ENCODE measurements at regions not wholly inside any gene's neighbourhood (a gene's known extent, or its start where the extent isn't known, plus 50 kb on each side); places are given as distances from the start of the nearest gene placed in this dataset.

- no peak for DNase-seq
- H3K27me3 Mint-ChIP-seq (ENCODE audit: low read depth in 3 of 3): peaks cover 0 to 2% (median 0%) of the 10 kb centered on the region in 3 donors
- no peaks in the 10 kb centered on the region for H3K36me3 Mint-ChIP-seq
- H3K27ac Mint-ChIP-seq: no peak overlapping the region
- H3K4me1 Mint-ChIP-seq: no peaks in the 10 kb centered on the region
- H3K9me3 Mint-ChIP-seq: peaks cover 6 to 18% (median 9%) of the 10 kb centered on the region in 6 donors
- H3K4me3 Mint-ChIP-seq: no peak overlapping the region
Measured at GRCh38 chr12:115511986-115512711, 765.3 kb downstream of the MED13L start.

GRCh38 chr12:115511305-115511704, 766.2 kb downstream of the MED13L start:
- H3K4me3 Mint-ChIP-seq: no peak overlapping the region
- peaks cover 6 to 18% (median 9%) of the 10 kb centered on the region in 6 donors for H3K9me3 Mint-ChIP-seq
- no peaks in the 10 kb centered on the region for H3K4me1 Mint-ChIP-seq
- H3K36me3 Mint-ChIP-seq: no peaks in the 10 kb centered on the region
- H3K27ac Mint-ChIP-seq: no peak overlapping the region
- peaks cover 0 to 2% (median 0%) of the 10 kb centered on the region in 3 donors for H3K27me3 Mint-ChIP-seq (ENCODE audit: low read depth in 3 of 3)
- DNase-seq: no peak

- Mint-ChIP-seq H3K27me3 (ENCODE audit: low read depth in 3 of 3) (no peaks in the 10 kb centered on the region), H3K4me3 (no peak overlapping the region), H3K27ac (no peak overlapping the region), H3K4me1 (peaks cover 5 to 12% of the 10 kb centered on the region in 2 donors), H3K36me3 (no peaks in the 10 kb centered on the region), H3K9me3 (peaks cover 0 to 15% (median 9%) of the 10 kb centered on the region in 6 donors)
- DNase-seq: no peak
Measured at GRCh38 chr12:115508990-115509389, 768.5 kb downstream of the MED13L start.

GRCh38 chr12:115507951-115508722, 769.4 kb downstream of the MED13L start:
- no peak overlapping the region for H3K27ac Mint-ChIP-seq
- H3K4me3 Mint-ChIP-seq: no peak overlapping the region
- no peaks in the 10 kb centered on the region for H3K27me3 Mint-ChIP-seq (ENCODE audit: low read depth in 3 of 3)
- DNase-seq: no peak
- H3K4me1 Mint-ChIP-seq: peaks cover 6 to 14% of the 10 kb centered on the region in 2 donors
- H3K9me3 Mint-ChIP-seq: peaks cover 0 to 10% (median 8%) of the 10 kb centered on the region in 6 donors
- H3K36me3 Mint-ChIP-seq: no peaks in the 10 kb centered on the region

- H3K4me1 Mint-ChIP-seq: peaks cover 6 to 14% of the 10 kb centered on the region in 2 donors
- H3K9me3 Mint-ChIP-seq: peaks cover 0 to 10% (median 3%) of the 10 kb centered on the region in 6 donors
- no peak overlapping the region for H3K4me3 Mint-ChIP-seq
- no peaks in the 10 kb centered on the region for H3K27me3 Mint-ChIP-seq (ENCODE audit: low read depth in 3 of 3)
- no peak for DNase-seq
- H3K27ac Mint-ChIP-seq: no peak overlapping the region
- no peaks in the 10 kb centered on the region for H3K36me3 Mint-ChIP-seq
Measured at GRCh38 chr12:115507560-115507889, 770.0 kb downstream of the MED13L start.

- Mint-ChIP-seq H3K36me3 (no peaks in the 10 kb centered on the region), H3K4me3 (no peak overlapping the region), H3K27ac (no peak overlapping the region), H3K4me1 (peaks cover 6 to 14% of the 10 kb centered on the region in 2 donors), H3K27me3 (ENCODE audit: low read depth in 3 of 3) (no peaks in the 10 kb centered on the region), H3K9me3 (peaks cover 0 to 8% (median 3%) of the 10 kb centered on the region in 6 donors)
- DNase-seq: no peak
Measured at GRCh38 chr12:115506822-115507559, 770.5 kb downstream of the MED13L start.

- no peak for DNase-seq
- peaks cover 0 to 6% (median 0%) of the 10 kb centered on the region in 6 donors for H3K9me3 Mint-ChIP-seq
- H3K36me3 Mint-ChIP-seq: no peaks in the 10 kb centered on the region
- H3K4me1 Mint-ChIP-seq: peaks cover 6 to 14% of the 10 kb centered on the region in 2 donors
- H3K27me3 Mint-ChIP-seq (ENCODE audit: low read depth in 3 of 3): no peaks in the 10 kb centered on the region
- H3K27ac Mint-ChIP-seq: peak overlapping the region in 2 of 6 donors; percentile 22 to 73
- H3K4me3 Mint-ChIP-seq: peak overlapping the region in 3 of 5 donors; percentile 4 to 18 (median 18)
Measured at GRCh38 chr12:115504306-115505290, 772.9 kb downstream of the MED13L start.

- H3K27me3 Mint-ChIP-seq (ENCODE audit: low read depth in 3 of 3): no peaks in the 10 kb centered on the region
- H3K4me1 Mint-ChIP-seq: peaks cover 6 to 14% of the 10 kb centered on the region in 2 donors
- no peaks in the 10 kb centered on the region for H3K36me3 Mint-ChIP-seq
- H3K9me3 Mint-ChIP-seq: peaks cover 0 to 6% (median 0%) of the 10 kb centered on the region in 6 donors
- no peak overlapping the region for H3K27ac Mint-ChIP-seq
- DNase-seq: no peak
- H3K4me3 Mint-ChIP-seq: no peak overlapping the region
Measured at GRCh38 chr12:115500872-115501271, 776.6 kb downstream of the MED13L start.

GRCh38 chr12:115495300-115495699, 782.2 kb downstream of the MED13L start:
- H3K4me3 Mint-ChIP-seq: no peak overlapping the region
- H3K27me3 Mint-ChIP-seq (ENCODE audit: low read depth in 3 of 3): no peaks in the 10 kb centered on the region
- no peaks in the 10 kb centered on the region for H3K9me3 Mint-ChIP-seq
- H3K4me1 Mint-ChIP-seq: no peaks in the 10 kb centered on the region
- no peak for DNase-seq
- no peak overlapping the region for H3K27ac Mint-ChIP-seq
- H3K36me3 Mint-ChIP-seq: no peaks in the 10 kb centered on the region

- Mint-ChIP-seq H3K27ac (no peak overlapping the region), H3K27me3 (ENCODE audit: low read depth in 3 of 3) (no peaks in the 10 kb centered on the region)
Measured at GRCh38 chr12:115492553-115492952, 784.9 kb downstream of the MED13L start.

GRCh38 chr12:115491511-115492250, 785.8 kb downstream of the MED13L start:
- Mint-ChIP-seq H3K36me3 (no peaks in the 10 kb centered on the region), H3K4me1 (no peaks in the 10 kb centered on the region), H3K27me3 (ENCODE audit: low read depth in 3 of 3) (no peaks in the 10 kb centered on the region), H3K9me3 (peaks cover 0 to 7% (median 0%) of the 10 kb centered on the region in 6 donors), H3K4me3 (no peak overlapping the region), H3K27ac (no peak overlapping the region)
- DNase-seq: no peak

More at GRCh38 chr12:115492553-115492952, 784.9 kb downstream of the MED13L start:
- Mint-ChIP-seq H3K4me1 (no peaks in the 10 kb centered on the region), H3K4me3 (no peak overlapping the region), H3K9me3 (peaks cover 0 to 4% (median 0%) of the 10 kb centered on the region in 6 donors), H3K36me3 (no peaks in the 10 kb centered on the region)
- no peak for DNase-seq

GRCh38 chr12:115489253-115489652, 788.2 kb downstream of the MED13L start:
- H3K9me3 Mint-ChIP-seq: peaks cover 0 to 16% (median 1%) of the 10 kb centered on the region in 6 donors
- H3K4me3 Mint-ChIP-seq: no peak overlapping the region
- no peaks in the 10 kb centered on the region for H3K27me3 Mint-ChIP-seq (ENCODE audit: low read depth in 3 of 3)
- no peak for DNase-seq
- H3K36me3 Mint-ChIP-seq: no peaks in the 10 kb centered on the region
- no peaks in the 10 kb centered on the region for H3K4me1 Mint-ChIP-seq
- no peak overlapping the region for H3K27ac Mint-ChIP-seq
